Left ventricle myocardium inferior (tissue), 1 donor: ENCODE measurements at regions not wholly inside any gene's neighbourhood (a gene's known extent, or its start where the extent isn't known, plus 50 kb on each side); places are given as distances from the start of the nearest gene placed in this dataset.

Experiments used
- DNase-seq: peaks from one replicate; pipeline ENCODE4 v3.0.0-alpha.2; 2020
- H3K27ac ChIP-seq: fragments of 200-600 bp; replicated peaks from 2 replicates; pipeline ENCODE4 v1.8.0; 2021
- H3K27me3 ChIP-seq: fragments of 200-600 bp; 2 replicates; pipeline ENCODE4 v1.8.0; 2021; ENCODE audit warnings: low read depth
- H3K36me3 ChIP-seq: fragments of 200-600 bp; 2 replicates; pipeline ENCODE4 v1.8.0; 2021
- H3K4me1 ChIP-seq: fragments of 200-600 bp; 2 replicates; pipeline ENCODE4 v1.8.0; 2021
- H3K4me3 ChIP-seq: fragments of 200-600 bp; 2 replicates; pipeline ENCODE4 v1.8.0; 2021; ENCODE audit warnings: mild to moderate bottlenecking, moderate library complexity
- H3K9me3 ChIP-seq: fragments of 200-600 bp; replicated peaks from 2 replicates; pipeline ENCODE4 v1.8.0; 2021
- CTCF ChIP-seq: fragments of 200-600 bp; IDR thresholded peaks from 2 replicates; pipeline ENCODE4 v1.8.0; 2021; ENCODE audit warnings: antibody characterized with exemption, mild to moderate bottlenecking, borderline replicate concordance
- intact Hi-C: fragments of 100-400 bp; cut with micrococcal nuclease; formaldehyde crosslinking; loops from one replicate; pipeline ENCODE4 v1.11.0; 2022
- donor health status: DM: no; HTN: yes; CAD: no; lungs with severe emphysema.

DNA sequence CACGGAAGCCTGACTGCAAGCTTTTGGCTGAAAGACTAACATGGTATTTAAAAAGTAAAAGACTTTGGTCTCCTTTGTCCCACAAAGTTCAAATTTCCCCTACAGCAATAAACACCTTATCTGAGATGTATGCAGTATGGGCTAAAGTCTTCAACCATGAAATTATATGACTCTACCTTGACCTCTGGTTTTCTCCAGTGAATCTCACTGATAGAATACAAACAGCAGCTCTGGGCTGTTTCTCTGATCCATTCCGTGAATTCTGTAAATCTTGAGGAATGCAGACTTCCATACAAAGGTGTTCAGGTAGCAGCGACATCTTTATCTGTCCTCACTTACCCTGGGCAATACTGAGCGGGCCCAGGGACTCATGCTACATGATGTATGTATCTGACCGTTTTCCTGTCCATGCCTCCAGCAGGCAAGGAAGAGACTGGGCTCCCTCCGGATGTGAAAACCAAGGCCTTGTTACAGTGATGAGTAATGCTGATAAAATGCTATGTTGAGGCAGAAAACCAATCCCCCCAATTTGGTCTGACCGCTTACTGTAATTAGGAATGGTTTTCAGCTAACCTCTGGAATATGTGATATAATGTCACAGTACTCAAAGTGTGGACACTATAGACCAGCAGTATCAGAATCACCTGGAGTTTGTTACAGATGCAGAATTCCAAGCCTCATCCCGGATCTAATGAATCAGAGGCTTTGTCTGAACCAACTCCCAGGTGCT lies 589.8 kb downstream of the HS3ST4 start:
- no peaks in the 10 kb centered on the region for H3K36me3 ChIP-seq
- H3K4me3 ChIP-seq: no peak overlapping the region
- H3K27me3 ChIP-seq: no peaks in the 10 kb centered on the region
- peaks cover 28% of the 10 kb centered on the region for H3K9me3 ChIP-seq
- no peak for DNase-seq
- TF ChIP-seq CTCF: no peak
- H3K27ac ChIP-seq: no peak overlapping the region
- intact Hi-C loops: no loop called here
- H3K4me1 ChIP-seq: no peaks in the 10 kb centered on the region

- H3K4me1 ChIP-seq: no peaks in the 10 kb centered on the region
- intact Hi-C loops: no loop called here
- H3K36me3 ChIP-seq: no peaks in the 10 kb centered on the region
- H3K4me3 ChIP-seq: no peak overlapping the region
- no peak for TF ChIP-seq CTCF
- H3K27me3 ChIP-seq: no peaks in the 10 kb centered on the region
- H3K9me3 ChIP-seq: peaks cover 12% of the 10 kb centered on the region
- H3K27ac ChIP-seq: no peak overlapping the region
- no peak for DNase-seq
These were observed 604.0 kb downstream of the HS3ST4 start for GRCh38 chr16:26295625-26296304.

DNA sequence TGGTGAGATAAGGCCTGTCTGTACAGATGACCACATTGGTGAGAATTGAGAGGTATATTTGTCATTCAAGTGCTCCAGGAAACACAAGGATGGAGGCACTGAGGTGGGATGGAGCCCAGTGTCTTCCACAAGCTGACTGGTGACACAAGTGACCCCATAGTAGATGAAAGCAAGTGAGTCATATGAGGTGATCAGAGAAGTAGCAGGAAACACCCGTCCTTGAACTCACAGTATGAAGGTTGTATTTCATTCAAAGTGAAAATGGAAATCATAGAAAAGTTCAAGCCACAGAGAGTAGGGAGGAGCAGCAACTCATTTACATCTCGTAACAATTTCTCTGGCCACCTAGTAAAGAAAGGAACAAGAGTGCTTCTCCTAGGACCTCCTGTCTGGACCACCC lies 609.8 kb downstream of the HS3ST4 start:
- intact Hi-C loops: no loop called here
- peaks cover 12% of the 10 kb centered on the region for H3K9me3 ChIP-seq
- H3K4me3 ChIP-seq: no peak overlapping the region
- H3K27ac ChIP-seq: no peak overlapping the region
- no peaks in the 10 kb centered on the region for H3K4me1 ChIP-seq
- no peak for TF ChIP-seq CTCF
- H3K36me3 ChIP-seq: no peaks in the 10 kb centered on the region
- no peaks in the 10 kb centered on the region for H3K27me3 ChIP-seq
- no peak for DNase-seq

DNA sequence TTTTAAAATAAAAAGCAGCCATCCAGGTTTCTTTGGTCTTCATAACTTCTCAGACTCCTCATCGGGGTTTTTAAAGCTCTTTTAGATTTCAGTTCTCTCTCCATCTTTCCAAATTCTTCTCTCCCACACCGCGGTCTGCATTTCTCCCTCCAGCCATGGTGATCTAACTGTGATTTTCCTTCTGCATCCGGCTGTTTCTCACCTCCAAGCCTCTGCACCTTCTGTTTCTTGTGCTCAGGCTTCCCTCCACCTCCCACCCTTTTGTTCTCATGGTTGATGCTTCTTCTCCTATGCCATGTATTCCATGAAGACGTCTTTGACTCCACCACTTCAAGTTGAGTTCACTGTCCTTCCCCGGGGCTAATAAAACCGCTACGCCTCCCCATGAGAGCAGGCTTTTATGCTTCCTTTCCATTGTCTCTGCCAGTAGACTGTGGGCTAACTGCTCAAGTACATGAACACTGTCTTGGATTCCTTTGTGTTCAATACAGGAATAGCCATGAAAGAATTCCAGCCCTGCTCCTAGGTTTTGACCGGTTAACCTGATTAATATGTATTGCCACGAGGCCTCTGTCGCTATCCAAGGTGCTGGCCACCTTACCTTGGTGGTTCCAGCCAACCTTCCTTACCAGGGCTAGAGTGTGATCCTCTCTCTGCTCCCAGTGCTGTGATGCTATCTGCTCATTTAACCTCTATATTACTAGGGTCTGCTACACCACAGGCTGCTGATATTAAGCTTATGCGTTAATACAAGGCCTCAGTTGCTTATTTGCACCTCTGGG lies 625.1 kb downstream of the HS3ST4 start:
- no peaks in the 10 kb centered on the region for H3K9me3 ChIP-seq
- no peaks in the 10 kb centered on the region for H3K36me3 ChIP-seq
- H3K4me3 ChIP-seq: no peak overlapping the region
- no peak for DNase-seq
- H3K27ac ChIP-seq: no peak overlapping the region
- intact Hi-C loops: no loop called here
- H3K4me1 ChIP-seq: no peaks in the 10 kb centered on the region
- TF ChIP-seq CTCF: no peak
- no peaks in the 10 kb centered on the region for H3K27me3 ChIP-seq

GRCh38 chr16:26317885-26318284 lies 626.1 kb downstream of the HS3ST4 start:
- Histone ChIP-seq H3K27ac (no peak overlapping the region), H3K9me3 (no peaks in the 10 kb centered on the region), H3K4me3 (no peak overlapping the region), H3K36me3 (no peaks in the 10 kb centered on the region), H3K27me3 (no peaks in the 10 kb centered on the region), H3K4me1 (no peaks in the 10 kb centered on the region)
- intact Hi-C loops: no loop called here
- DNase-seq: no peak
- TF ChIP-seq CTCF: no peak
